ENCODE measurements at regions not wholly inside any gene's neighbourhood (a gene's known extent, or its start where the extent isn't known, plus 50 kb on each side); places are given as distances from the start of the nearest gene placed in this dataset.

GRCh38 chr21:35940074-35940927 lies 120.0 kb downstream of the SETD4 start:
- FAIRE-seq = no peak

GRCh38 chr21:35938446-35938845 lies 121.9 kb downstream of the SETD4 start:
- DNase-seq (ENCODE audit: extremely low spot score, insufficient read length, low read depth) = no peak
- FAIRE-seq = no peak

More at GRCh38 chr21:35940074-35940927, 120.0 kb downstream of the SETD4 start:
- DNase-seq (ENCODE audit: extremely low spot score, insufficient read length, low read depth) = no peak

GRCh38 chr21:35933466-35933865 lies 126.9 kb downstream of the SETD4 start:
- FAIRE-seq (no peak), DNase-seq (ENCODE audit: extremely low spot score, insufficient read length, low read depth) (no peak)

- DNase-seq (ENCODE audit: extremely low spot score, insufficient read length, low read depth) (peak; percentile 7), FAIRE-seq (peak; percentile 75)
Observed at GRCh38 chr21:35932232-35932911, 128.0 kb downstream of the SETD4 start.

- DNase-seq (ENCODE audit: extremely low spot score, insufficient read length, low read depth) (no peak), FAIRE-seq (no peak)
Observed at GRCh38 chr21:35929901-35930300, 130.4 kb downstream of the SETD4 start.

- DNase-seq (ENCODE audit: extremely low spot score, insufficient read length, low read depth) = no peak
- no peak for FAIRE-seq
Observed at GRCh38 chr21:35927262-35927661, 133.1 kb downstream of the SETD4 start.

- FAIRE-seq (no peak), DNase-seq (ENCODE audit: extremely low spot score, insufficient read length, low read depth) (no peak)
Observed at GRCh38 chr21:35926003-35926740, 134.2 kb downstream of the SETD4 start.

GRCh38 chr21:35925497-35925896 lies 134.8 kb downstream of the SETD4 start:
- FAIRE-seq (no peak), DNase-seq (ENCODE audit: extremely low spot score, insufficient read length, low read depth) (no peak)

GRCh38 chr21:35924714-35925301 lies 135.5 kb downstream of the SETD4 start:
- FAIRE-seq (no peak), DNase-seq (ENCODE audit: extremely low spot score, insufficient read length, low read depth) (no peak)

GRCh38 chr21:35923971-35924370 lies 136.4 kb downstream of the SETD4 start:
- FAIRE-seq (no peak), DNase-seq (ENCODE audit: extremely low spot score, insufficient read length, low read depth) (no peak)

- no peak for DNase-seq (ENCODE audit: extremely low spot score, insufficient read length, low read depth)
- FAIRE-seq = no peak
Observed at GRCh38 chr21:35922618-35923017, 137.7 kb downstream of the SETD4 start.

GRCh38 chr21:35921471-35921870 lies 138.9 kb downstream of the SETD4 start:
- DNase-seq (ENCODE audit: extremely low spot score, insufficient read length, low read depth) (no peak), FAIRE-seq (no peak)

GRCh38 chr21:35920436-35920835 lies 139.9 kb downstream of the SETD4 start:
- no peak for FAIRE-seq

GRCh38 chr21:35915030-35915429 lies 145.3 kb downstream of the SETD4 start:
- DNase-seq (ENCODE audit: extremely low spot score, insufficient read length, low read depth) = no peak
- FAIRE-seq = no peak

More at GRCh38 chr21:35920436-35920835, 139.9 kb downstream of the SETD4 start:
- DNase-seq (ENCODE audit: extremely low spot score, insufficient read length, low read depth) = no peak

- no peak for DNase-seq (ENCODE audit: extremely low spot score, insufficient read length, low read depth)
- FAIRE-seq = no peak
Observed at GRCh38 chr21:35911412-35912191, 148.7 kb downstream of the SETD4 start.

GRCh38 chr21:35909456-35910223 lies 150.7 kb downstream of the SETD4 start:
- FAIRE-seq (no peak), DNase-seq (ENCODE audit: extremely low spot score, insufficient read length, low read depth) (no peak)

GRCh38 chr21:35908311-35909078 lies 151.8 kb downstream of the SETD4 start:
- DNase-seq (ENCODE audit: extremely low spot score, insufficient read length, low read depth) (no peak), FAIRE-seq (no peak)

- DNase-seq (ENCODE audit: extremely low spot score, insufficient read length, low read depth) = no peak
- FAIRE-seq = no peak
Observed at GRCh38 chr21:35906586-35906985, 153.7 kb downstream of the SETD4 start.
